GM12878 (cell line): ENCODE measurements at regions not wholly inside any gene's neighbourhood (a gene's known extent, or its start where the extent isn't known, plus 50 kb on each side); places are given as distances from the start of the nearest gene placed in this dataset.

Experiments
- ATAC-seq: fragments of 200-7000 bp; cut with Tn5 transposase; 3 replicates; pipeline ENCODE4 v1.9.1; 2020; ENCODE audit warnings: mild to moderate bottlenecking, moderate library complexity
- BruUV-seq: library from RNA; stranded (reverse); fragments of 400-500 nt; replicated peaks from 2 replicates; lab custom pipeline; 2021; lab: Mats Ljungman, UMichigan
- CTCF ChIA-PET: fragments of 300-600 bp; sonication (Branson Sonifier 250); formaldehyde crosslinking; extraction: SDS; loops from one replicate; lab custom pipeline; 2021; ENCODE audit warnings: inconsistent platforms; lab: Yijun Ruan, JAX
- POLR2A ChIA-PET: fragments of 350-600 bp; formaldehyde crosslinking; extraction: SDS; loops from one replicate; lab custom pipeline; 2021; ENCODE audit warnings: inconsistent platforms; lab: Charles Lee
- RAD21 ChIA-PET: fragments of 300-600 bp; sonication (Branson Sonifier 250); formaldehyde crosslinking; loops from one replicate; lab custom pipeline; 2023; ENCODE audit warnings: antibody characterized with exemption; ENCODE audit not compliant: unreplicated experiment; lab: Charles Lee
- SMC1A ChIA-PET: fragments of 300-600 bp; sonication (Branson Sonifier 250); formaldehyde crosslinking; loops from one replicate; lab custom pipeline; 2023; ENCODE audit not compliant: unreplicated experiment, uncharacterized antibody; lab: Charles Lee
- DNase-seq: peaks from one replicate; pipeline ENCODE4 v3.0.0-alpha.2; 2011; ENCODE audit warnings: low read depth, low spot score
- FAIRE-seq: peaks from 3 replicates; lab custom pipeline; 2011; peaks lifted over from hg19 to GRCh38; lab: Jason Lieb, UNC
- H2AFZ ChIP-seq: 2 replicates; pipeline ENCODE4 v1.6.0; 2011; ENCODE audit warnings: low read depth, low read length, control low read depth; ENCODE audit not compliant: control insufficient read depth
- H3K27ac ChIP-seq: 2 replicates; pipeline ENCODE4 v1.5.1; 2011; ENCODE audit warnings: control low read depth; ENCODE audit not compliant: control insufficient read depth, insufficient read depth
- H3K27me3 ChIP-seq, 2 experiments: replicated peaks in 1 of 2; 2 replicates each; pipeline versions ENCODE4 v1.6.0 to v1.6.1; 2011; ENCODE audit warnings: low read length in 1 of 2; ENCODE audit not compliant: control insufficient read depth in 2 of 2, insufficient read depth in 2 of 2
- H3K36me3 ChIP-seq, 2 experiments: 2 replicates each; pipeline ENCODE4 v1.5.1; 2011; ENCODE audit warnings: low read length in 1 of 2; ENCODE audit not compliant: control insufficient read depth in 2 of 2, insufficient read depth in 2 of 2
- H3K4me1 ChIP-seq: 2 replicates; pipeline ENCODE4 v1.6.1; 2011; ENCODE audit warnings: mild to moderate bottlenecking, low read length, moderate library complexity, mixed read lengths; ENCODE audit not compliant: control insufficient read depth, insufficient read depth
- H3K4me2 ChIP-seq: 2 replicates; pipeline ENCODE4 v1.6.0; 2011; ENCODE audit warnings: control low read depth; ENCODE audit not compliant: control insufficient read depth, insufficient read depth
- H3K4me3 ChIP-seq: fragments of 200-600 bp; sonication (generic); 2 replicates; pipeline ENCODE4 v1.5.1; 2016
- H3K79me2 ChIP-seq: 2 replicates; pipeline ENCODE4 v1.6.0; 2011; ENCODE audit warnings: low read length; ENCODE audit not compliant: control insufficient read depth, insufficient read depth
- H3K9ac ChIP-seq: 2 replicates; pipeline ENCODE4 v1.8.0; 2011; ENCODE audit warnings: low read length, control low read depth, mixed read lengths; ENCODE audit not compliant: control insufficient read depth, insufficient read depth
- H3K9me3 ChIP-seq: replicated peaks from 3 replicates; pipeline ENCODE4 v1.5.1; 2011; ENCODE audit warnings: mild to moderate bottlenecking, low read length; ENCODE audit not compliant: control insufficient read depth, insufficient read depth
- H4K20me1 ChIP-seq: 2 replicates; pipeline ENCODE4 v1.6.0; 2011; ENCODE audit not compliant: control insufficient read depth, insufficient read depth
- MYC ChIP-seq: IDR thresholded peaks from 2 replicates; pipeline ENCODE4 v1.6.1; 2011; ENCODE audit warnings: mild to moderate bottlenecking, low read length, moderate library complexity, inconsistent platforms; ENCODE audit not compliant: insufficient read depth, insufficient replicate concordance, insufficient read length, severe bottlenecking
- RB1 ChIP-seq: fragments of 450-650 bp; formaldehyde crosslinking; IDR thresholded peaks from 2 replicates; pipeline ENCODE4 v1.6.1; 2017; ENCODE audit warnings: mild to moderate bottlenecking, borderline replicate concordance
- ZNF207 ChIP-seq: fragments of 450-650 bp; IDR thresholded peaks from 2 replicates; pipeline ENCODE4 v1.6.1; 2014; ENCODE audit warnings: antibody characterized with exemption, mild to moderate bottlenecking, borderline replicate concordance
- WGBS: methylation state at CpG from one replicate; pipeline ENCODE4 v1.1.6; 2016; ENCODE audit warnings: low lambda C conversion rate; ENCODE audit not compliant: insufficient replicate concordance, insufficient coverage; ENCODE audit errors: missing lambda C conversion rate; 5-methylcytosine and 5-hydroxymethylcytosine counted together
- in situ Hi-C: fragments of 300-500 bp; cut with MboI; formaldehyde crosslinking; loops from 9 replicates; pipeline ENCODE4 v1.14.3; 2018; ENCODE audit warnings: mixed read lengths
- intact Hi-C: fragments of 100-400 bp; cut with micrococcal nuclease; formaldehyde crosslinking; loops from one replicate; pipeline ENCODE4 v1.14.2; 2022; ENCODE audit not compliant: unreplicated experiment
- TF ChIP-seq, protein P1 (sequence below): IDR thresholded peaks from 2 replicates; pipeline ENCODE4 v1.6.1; 2012; ENCODE audit warnings: improper control_type of control experiment, low read depth, low read length; ENCODE audit not compliant: insufficient replicate concordance

DNA sequence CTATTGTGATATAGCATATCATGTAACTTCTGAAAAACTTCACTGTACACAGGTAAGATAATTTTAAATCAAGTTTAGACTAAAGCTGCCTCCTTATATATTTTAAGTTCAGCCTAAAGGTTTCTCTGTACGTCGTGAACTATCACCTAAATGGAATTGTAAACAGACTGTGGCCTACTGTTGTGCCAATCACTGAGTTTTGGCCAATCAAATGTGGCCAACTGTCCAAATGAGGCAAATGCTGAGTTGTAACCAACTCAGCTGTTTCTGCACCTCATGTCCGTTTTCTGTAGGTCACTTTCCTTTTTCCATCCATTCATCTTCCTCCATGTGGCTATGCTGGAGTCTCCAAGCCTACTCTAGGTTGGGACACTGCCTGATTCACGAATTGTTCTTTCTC lies 63.7 kb upstream of the ST6GALNAC3 start:
- Histone ChIP-seq H3K79me2 (no peaks in the 10 kb centered on the region), H4K20me1 (no peaks in the 10 kb centered on the region), H3K36me3 (no peaks in the 10 kb centered on the region), H3K9ac (no peak overlapping the region), H3K4me2 (no peak overlapping the region), H2AFZ (no peak overlapping the region), H3K4me3 (no peak overlapping the region), H3K27ac (no peak overlapping the region), H3K27me3 (no peaks in the 10 kb centered on the region), H3K9me3 (no peaks in the 10 kb centered on the region), H3K4me1 (no peaks in the 10 kb centered on the region)
- BruUV-seq, result no TSS peak
- no peak for FAIRE-seq
- WGBS, result 26% methylated on average over 4 of the region's 4 CpGs
- intact Hi-C loops (no loop called here), in situ Hi-C loops (no loop called here)
- TF ChIP-seq RB1 (no peak), MYC (no peak), ZNF207 (no peak)
- TF ChIP-seq, protein P1, sequence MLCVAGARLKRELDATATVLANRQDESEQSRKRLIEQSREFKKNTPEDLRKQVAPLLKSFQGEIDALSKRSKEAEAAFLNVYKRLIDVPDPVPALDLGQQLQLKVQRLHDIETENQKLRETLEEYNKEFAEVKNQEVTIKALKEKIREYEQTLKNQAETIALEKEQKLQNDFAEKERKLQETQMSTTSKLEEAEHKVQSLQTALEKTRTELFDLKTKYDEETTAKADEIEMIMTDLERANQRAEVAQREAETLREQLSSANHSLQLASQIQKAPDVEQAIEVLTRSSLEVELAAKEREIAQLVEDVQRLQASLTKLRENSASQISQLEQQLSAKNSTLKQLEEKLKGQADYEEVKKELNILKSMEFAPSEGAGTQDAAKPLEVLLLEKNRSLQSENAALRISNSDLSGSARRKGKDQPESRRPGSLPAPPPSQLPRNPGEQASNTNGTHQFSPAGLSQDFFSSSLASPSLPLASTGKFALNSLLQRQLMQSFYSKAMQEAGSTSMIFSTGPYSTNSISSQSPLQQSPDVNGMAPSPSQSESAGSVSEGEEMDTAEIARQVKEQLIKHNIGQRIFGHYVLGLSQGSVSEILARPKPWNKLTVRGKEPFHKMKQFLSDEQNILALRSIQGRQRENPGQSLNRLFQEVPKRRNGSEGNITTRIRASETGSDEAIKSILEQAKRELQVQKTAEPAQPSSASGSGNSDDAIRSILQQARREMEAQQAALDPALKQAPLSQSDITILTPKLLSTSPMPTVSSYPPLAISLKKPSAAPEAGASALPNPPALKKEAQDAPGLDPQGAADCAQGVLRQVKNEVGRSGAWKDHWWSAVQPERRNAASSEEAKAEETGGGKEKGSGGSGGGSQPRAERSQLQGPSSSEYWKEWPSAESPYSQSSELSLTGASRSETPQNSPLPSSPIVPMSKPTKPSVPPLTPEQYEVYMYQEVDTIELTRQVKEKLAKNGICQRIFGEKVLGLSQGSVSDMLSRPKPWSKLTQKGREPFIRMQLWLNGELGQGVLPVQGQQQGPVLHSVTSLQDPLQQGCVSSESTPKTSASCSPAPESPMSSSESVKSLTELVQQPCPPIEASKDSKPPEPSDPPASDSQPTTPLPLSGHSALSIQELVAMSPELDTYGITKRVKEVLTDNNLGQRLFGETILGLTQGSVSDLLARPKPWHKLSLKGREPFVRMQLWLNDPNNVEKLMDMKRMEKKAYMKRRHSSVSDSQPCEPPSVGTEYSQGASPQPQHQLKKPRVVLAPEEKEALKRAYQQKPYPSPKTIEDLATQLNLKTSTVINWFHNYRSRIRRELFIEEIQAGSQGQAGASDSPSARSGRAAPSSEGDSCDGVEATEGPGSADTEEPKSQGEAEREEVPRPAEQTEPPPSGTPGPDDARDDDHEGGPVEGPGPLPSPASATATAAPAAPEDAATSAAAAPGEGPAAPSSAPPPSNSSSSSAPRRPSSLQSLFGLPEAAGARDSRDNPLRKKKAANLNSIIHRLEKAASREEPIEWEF, result no peak
- ChIA-PET RAD21 (no interaction called here), POLR2A (no interaction called here), SMC1A (no interaction called here), CTCF (no interaction called here)
- DNase-seq, result no peak
- no peak for ATAC-seq
